NCI-H2107 treated with DMSO at 0.1 percent for 48 hours (cell line): ENCODE measurements at regions not wholly inside any gene's neighbourhood (a gene's known extent, or its start where the extent isn't known, plus 50 kb on each side); places are given as distances from the start of the nearest gene placed in this dataset.
"Not testable (repeated sequence)": the region's sequence is repeated elsewhere in the genome, so short reads cannot be mapped to it uniquely, and the experiment has no call there.

Source experiments
- DNase-seq: peaks from one replicate; lab custom pipeline; 2025; ENCODE audit not compliant: unreplicated experiment; lab: John Stamatoyannopoulos, UW

GRCh38 chr18:73355121-73355520 is 487.3 kb upstream of the NETO1 start:
- no peak for DNase-seq

- DNase-seq = peak; percentile 5
Observed at GRCh38 chr18:73352546-73352945, 484.8 kb upstream of the NETO1 start.

GRCh38 chr18:73340135-73340977 is 472.6 kb upstream of the NETO1 start:
- no peak for DNase-seq

- DNase-seq = no peak
Observed at GRCh38 chr18:73331212-73331772, 463.5 kb upstream of the NETO1 start.

GRCh38 chr18:73330106-73330505 is 462.3 kb upstream of the NETO1 start:
- DNase-seq = not testable (repeated sequence)

GRCh38 chr18:73324187-73324831 is 456.5 kb upstream of the NETO1 start:
- DNase-seq = not testable (repeated sequence)

- DNase-seq = no peak
Observed at GRCh38 chr18:73318739-73319479, 451.1 kb upstream of the NETO1 start.

- no peak for DNase-seq
Observed at GRCh38 chr18:73316513-73316912, 448.7 kb upstream of the NETO1 start.

- DNase-seq = no peak
Observed at GRCh38 chr18:73315381-73315780, 447.6 kb upstream of the NETO1 start.

GRCh38 chr18:73313476-73313875 is 445.7 kb upstream of the NETO1 start:
- no peak for DNase-seq

- no peak for DNase-seq
Observed at GRCh38 chr18:73296686-73297085, 428.9 kb upstream of the NETO1 start.

GRCh38 chr18:73292156-73292555 is 424.4 kb upstream of the NETO1 start:
- DNase-seq = no peak

- DNase-seq = no peak
Observed at GRCh38 chr18:73288813-73289212, 421.0 kb upstream of the NETO1 start.

GRCh38 chr18:73286584-73286983 is 418.8 kb upstream of the NETO1 start:
- DNase-seq = peak; percentile 81

- DNase-seq = no peak
Observed at GRCh38 chr18:73283788-73284187, 416.0 kb upstream of the NETO1 start.

GRCh38 chr18:73283032-73283431 is 415.2 kb upstream of the NETO1 start:
- DNase-seq = no peak

GRCh38 chr18:73279498-73279897 is 411.7 kb upstream of the NETO1 start:
- no peak for DNase-seq

GRCh38 chr18:73274812-73275621 is 407.2 kb upstream of the NETO1 start:
- no peak for DNase-seq

GRCh38 chr18:73270920-73271634 is 403.3 kb upstream of the NETO1 start:
- peak; percentile 61 for DNase-seq

- no peak for DNase-seq
Observed at GRCh38 chr18:73264562-73264921, 396.8 kb upstream of the NETO1 start.
